Lower lobe of right lung (tissue), 2 donors: ENCODE measurements at regions not wholly inside any gene's neighbourhood (a gene's known extent, or its start where the extent isn't known, plus 50 kb on each side); places are given as distances from the start of the nearest gene placed in this dataset.
"Not testable (repeated sequence)": the region's sequence is repeated elsewhere in the genome, so short reads cannot be mapped to it uniquely, and the experiment has no call there.

Experiments used
- ATAC-seq, 2 donors: fragments of 200-7000 bp; cut with Tn5 transposase; one replicate each; pipeline ENCODE4 v1.9.1; 2020 to 2022; ENCODE audit warnings: mild to moderate bottlenecking in 2 of 2, moderate library complexity in 2 of 2
- DNase-seq: peaks from one replicate; pipeline ENCODE4 v3.0.0-alpha.2; 2020
- H3K27ac ChIP-seq: fragments of 200-600 bp; one replicate; pipeline ENCODE4 v1.8.0; 2022
- H3K27me3 ChIP-seq: fragments of 200-600 bp; one replicate; pipeline ENCODE4 v1.8.0; 2022; ENCODE audit warnings: low read depth
- H3K36me3 ChIP-seq: fragments of 200-600 bp; one replicate; pipeline ENCODE4 v1.8.0; 2022; ENCODE audit warnings: mild to moderate bottlenecking
- H3K4me1 ChIP-seq: fragments of 200-600 bp; one replicate; pipeline ENCODE4 v1.8.0; 2022
- H3K4me3 ChIP-seq: fragments of 200-600 bp; one replicate; pipeline ENCODE4 v1.8.0; 2022; ENCODE audit warnings: mild to moderate bottlenecking
- H3K9me3 ChIP-seq: fragments of 200-600 bp; one replicate; pipeline ENCODE4 v1.8.0; 2022
- intact Hi-C: fragments of 100-400 bp; cut with DNase I; formaldehyde crosslinking; loops from one replicate; pipeline ENCODE4 v1.11.0; 2022
- TF ChIP-seq, protein P1 (sequence below): fragments of 200-600 bp; IDR thresholded peaks from one replicate; pipeline ENCODE4 v1.8.0; 2022; ENCODE audit warnings: antibody characterized with exemption, mild to moderate bottlenecking
- donor health status: DM: no; HTN: yes; CAD: no; lungs with severe emphysema.

DNA sequence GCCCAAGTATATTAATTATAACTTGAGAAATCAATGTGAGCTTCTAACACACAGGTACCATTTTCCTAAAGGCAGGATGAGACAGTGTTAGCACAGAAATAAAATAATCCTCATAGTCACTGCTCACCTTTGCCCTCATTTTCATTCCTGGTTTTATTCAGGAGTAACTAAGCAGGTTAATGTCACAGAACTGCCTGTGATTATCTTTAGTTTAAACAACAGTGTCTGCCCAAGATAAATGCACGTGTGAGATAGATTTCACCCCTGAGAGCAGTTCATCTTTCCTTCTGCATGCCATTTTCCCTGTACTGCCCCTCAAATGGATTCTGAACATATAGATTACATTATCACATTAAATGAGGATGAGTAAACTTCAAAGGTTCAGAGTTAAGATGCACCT is 250.7 kb downstream of the RMST start:
- intact Hi-C loops: no loop called here
- Histone ChIP-seq H3K9me3 (no peaks in the 10 kb centered on the region), H3K36me3 (no peaks in the 10 kb centered on the region), H3K27me3 (no peaks in the 10 kb centered on the region), H3K27ac (no peak overlapping the region), H3K4me3 (no peak overlapping the region), H3K4me1 (no peaks in the 10 kb centered on the region)
- DNase-seq: no peak
- TF ChIP-seq, protein P1, sequence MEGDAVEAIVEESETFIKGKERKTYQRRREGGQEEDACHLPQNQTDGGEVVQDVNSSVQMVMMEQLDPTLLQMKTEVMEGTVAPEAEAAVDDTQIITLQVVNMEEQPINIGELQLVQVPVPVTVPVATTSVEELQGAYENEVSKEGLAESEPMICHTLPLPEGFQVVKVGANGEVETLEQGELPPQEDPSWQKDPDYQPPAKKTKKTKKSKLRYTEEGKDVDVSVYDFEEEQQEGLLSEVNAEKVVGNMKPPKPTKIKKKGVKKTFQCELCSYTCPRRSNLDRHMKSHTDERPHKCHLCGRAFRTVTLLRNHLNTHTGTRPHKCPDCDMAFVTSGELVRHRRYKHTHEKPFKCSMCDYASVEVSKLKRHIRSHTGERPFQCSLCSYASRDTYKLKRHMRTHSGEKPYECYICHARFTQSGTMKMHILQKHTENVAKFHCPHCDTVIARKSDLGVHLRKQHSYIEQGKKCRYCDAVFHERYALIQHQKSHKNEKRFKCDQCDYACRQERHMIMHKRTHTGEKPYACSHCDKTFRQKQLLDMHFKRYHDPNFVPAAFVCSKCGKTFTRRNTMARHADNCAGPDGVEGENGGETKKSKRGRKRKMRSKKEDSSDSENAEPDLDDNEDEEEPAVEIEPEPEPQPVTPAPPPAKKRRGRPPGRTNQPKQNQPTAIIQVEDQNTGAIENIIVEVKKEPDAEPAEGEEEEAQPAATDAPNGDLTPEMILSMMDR: no peak
- no peak for ATAC-seq

DNA sequence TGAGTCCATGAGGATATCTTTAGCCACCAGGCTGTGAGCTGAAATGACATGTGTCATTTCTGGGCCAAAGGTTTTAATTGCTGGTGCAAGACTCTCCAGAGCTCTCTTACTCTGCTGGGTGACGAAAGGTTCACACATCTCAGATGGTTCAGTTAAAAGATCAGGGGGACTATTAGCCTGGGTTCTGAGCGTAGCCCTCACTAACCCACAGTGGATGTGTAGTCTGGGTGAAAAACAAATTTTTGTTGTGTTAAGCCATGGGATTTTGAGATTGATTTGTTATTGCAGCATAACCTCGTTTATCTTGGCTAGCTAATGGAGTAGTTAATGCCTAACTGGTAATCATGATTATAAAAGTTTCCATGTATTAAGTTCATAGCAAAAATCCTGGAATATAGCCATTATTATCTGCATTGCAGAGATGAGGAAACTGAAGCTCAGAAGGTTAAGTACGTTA is 251.5 kb downstream of the RMST start:
- Histone ChIP-seq H3K36me3 (no peaks in the 10 kb centered on the region), H3K9me3 (no peaks in the 10 kb centered on the region), H3K27me3 (no peaks in the 10 kb centered on the region), H3K4me3 (no peak overlapping the region), H3K4me1 (no peaks in the 10 kb centered on the region), H3K27ac (no peak overlapping the region)
- intact Hi-C loops: no loop called here
- ATAC-seq (no peak), DNase-seq (no peak)
- TF ChIP-seq, protein P1: no peak

- intact Hi-C loops: no loop called here
- Histone ChIP-seq H3K4me1 (no peaks in the 10 kb centered on the region), H3K27ac (no peak overlapping the region), H3K9me3 (no peaks in the 10 kb centered on the region), H3K27me3 (no peaks in the 10 kb centered on the region), H3K4me3 (no peak overlapping the region), H3K36me3 (no peaks in the 10 kb centered on the region)
- ATAC-seq (no peak), DNase-seq (no peak)
- TF ChIP-seq, protein P1: peak; percentile 28
Measured at GRCh38 chr12:97716356-97716755, 253.8 kb downstream of the RMST start.

- H3K36me3 ChIP-seq, H3K4me3 ChIP-seq, intact Hi-C loops, H3K27ac ChIP-seq, H3K9me3 ChIP-seq, DNase-seq, H3K4me1 ChIP-seq, H3K27me3 ChIP-seq, ATAC-seq: not testable (repeated sequence)
Measured at GRCh38 chr12:97723801-97724200, 261.2 kb downstream of the RMST start.

GRCh38 chr12:97745406-97746101 is 282.9 kb downstream of the RMST start:
- Histone ChIP-seq H3K27me3 (no peaks in the 10 kb centered on the region), H3K9me3 (no peaks in the 10 kb centered on the region), H3K27ac (no peak overlapping the region), H3K4me1 (no peaks in the 10 kb centered on the region), H3K36me3 (no peaks in the 10 kb centered on the region), H3K4me3 (no peak overlapping the region)
- no peak for ATAC-seq
- intact Hi-C loops: no loop called here
- no peak for DNase-seq
- TF ChIP-seq, protein P1: no peak

DNA sequence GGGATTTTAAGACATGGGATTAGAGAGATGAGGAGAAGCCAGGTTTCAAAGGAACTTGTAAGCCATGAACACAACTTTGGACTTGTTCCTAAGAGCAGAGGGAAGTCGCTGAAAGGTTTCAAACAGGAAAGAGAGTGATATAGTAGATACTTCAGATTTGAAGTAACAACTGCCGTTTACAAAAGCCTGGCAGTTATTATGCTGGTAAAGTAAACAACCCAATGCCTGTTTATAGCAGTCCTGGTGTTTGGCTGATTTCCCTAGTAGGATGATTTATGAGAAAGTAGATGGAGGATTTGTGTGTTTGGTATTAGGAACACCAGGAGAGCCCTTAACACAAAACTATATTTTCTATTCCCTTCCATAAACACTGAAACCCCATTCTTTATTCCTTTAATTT is 285.7 kb downstream of the RMST start:
- TF ChIP-seq, protein P1: no peak
- ATAC-seq (no peak), DNase-seq (no peak)
- no peaks in the 10 kb centered on the region for H3K4me1 ChIP-seq
- no peak overlapping the region for H3K27ac ChIP-seq
- intact Hi-C loops: no loop called here
- no peaks in the 10 kb centered on the region for H3K9me3 ChIP-seq
- no peak overlapping the region for H3K4me3 ChIP-seq
- H3K27me3 ChIP-seq: no peaks in the 10 kb centered on the region
- no peaks in the 10 kb centered on the region for H3K36me3 ChIP-seq
